ENCODE measurements at regions not wholly inside any gene's neighbourhood (a gene's known extent, or its start where the extent isn't known, plus 50 kb on each side); places are given as distances from the start of the nearest gene placed in this dataset.

- H3K36me3 ChIP-seq (ENCODE audit: control insufficient read depth in 2 of 3, insufficient read depth in 3 of 3, low read length in 3 of 3): no peaks in the 10 kb centered on the region
- H3K4me3 ChIP-seq (ENCODE audit: low read length in 3 of 3): no peak overlapping the region
- intact Hi-C loops (cut with DNase I): no loop called here
- H3K27ac ChIP-seq (ENCODE audit: low read depth in 2 of 2, low read length in 2 of 2): no peak overlapping the region
- no peak overlapping the region for H3K9ac ChIP-seq (ENCODE audit: low read length in 3 of 3)
- no peak for TF ChIP-seq CTCF (IDR thresholded peaks at IDR 0.05; ENCODE audit: borderline replicate concordance, extremely low read depth, insufficient read depth)
- H3K4me1 ChIP-seq (ENCODE audit: control insufficient read depth in 2 of 3, insufficient read depth in 2 of 3, low read depth in 1 of 3, low read length in 3 of 3): no peaks in the 10 kb centered on the region
- no peak for FAIRE-seq
- H3K27me3 ChIP-seq (ENCODE audit: control insufficient read depth, insufficient read depth, low read length): no peaks in the 10 kb centered on the region
- no peak for DNase-seq
- no peaks in the 10 kb centered on the region for H3K9me3 ChIP-seq (ENCODE audit: control insufficient read depth in 2 of 3, insufficient read depth in 1 of 3, low read length in 3 of 3)
Measured at GRCh38 chr4:56220261-56220660, 167.0 kb downstream of the AASDH start.

- H3K9ac ChIP-seq (ENCODE audit: low read length in 3 of 3): no peak overlapping the region
- intact Hi-C loops (cut with DNase I): no loop called here
- H3K9me3 ChIP-seq (ENCODE audit: control insufficient read depth in 2 of 3, insufficient read depth in 1 of 3, low read length in 3 of 3): no peaks in the 10 kb centered on the region
- no peak for FAIRE-seq
- TF ChIP-seq CTCF (IDR thresholded peaks at IDR 0.05; ENCODE audit: borderline replicate concordance, extremely low read depth, insufficient read depth): no peak
- H3K27me3 ChIP-seq (ENCODE audit: control insufficient read depth, insufficient read depth, low read length): no peaks in the 10 kb centered on the region
- DNase-seq: no peak
- no peaks in the 10 kb centered on the region for H3K4me1 ChIP-seq (ENCODE audit: control insufficient read depth in 2 of 3, insufficient read depth in 2 of 3, low read depth in 1 of 3, low read length in 3 of 3)
- no peaks in the 10 kb centered on the region for H3K36me3 ChIP-seq (ENCODE audit: control insufficient read depth in 2 of 3, insufficient read depth in 3 of 3, low read length in 3 of 3)
- H3K4me3 ChIP-seq (ENCODE audit: low read length in 3 of 3): no peak overlapping the region
- H3K27ac ChIP-seq (ENCODE audit: low read depth in 2 of 2, low read length in 2 of 2): no peak overlapping the region
Measured at GRCh38 chr4:56219447-56219846, 167.8 kb downstream of the AASDH start.

GRCh38 chr4:56218230-56218895 lies 168.9 kb downstream of the AASDH start:
- intact Hi-C loops (cut with DNase I): no loop called here

More at GRCh38 chr4:56218230-56218895, 168.9 kb downstream of the AASDH start:
- no peaks in the 10 kb centered on the region for H3K4me1 ChIP-seq (ENCODE audit: control insufficient read depth in 2 of 3, insufficient read depth in 2 of 3, low read depth in 1 of 3, low read length in 3 of 3)
- H3K27ac ChIP-seq (ENCODE audit: low read depth in 2 of 2, low read length in 2 of 2): no peak overlapping the region
- no peak for FAIRE-seq
- no peak for TF ChIP-seq CTCF (IDR thresholded peaks at IDR 0.05; ENCODE audit: borderline replicate concordance, extremely low read depth, insufficient read depth)
- no peak overlapping the region for H3K4me3 ChIP-seq (ENCODE audit: low read length in 3 of 3)
- H3K9ac ChIP-seq (ENCODE audit: low read length in 3 of 3): no peak overlapping the region
- H3K27me3 ChIP-seq (ENCODE audit: control insufficient read depth, insufficient read depth, low read length): no peaks in the 10 kb centered on the region
- no peaks in the 10 kb centered on the region for H3K9me3 ChIP-seq (ENCODE audit: control insufficient read depth in 2 of 3, insufficient read depth in 1 of 3, low read length in 3 of 3)
- H3K36me3 ChIP-seq (ENCODE audit: control insufficient read depth in 2 of 3, insufficient read depth in 3 of 3, low read length in 3 of 3): no peaks in the 10 kb centered on the region
- DNase-seq: no peak
